Esophagus muscularis mucosa (tissue), 4 donors: ENCODE measurements at regions not wholly inside any gene's neighbourhood (a gene's known extent, or its start where the extent isn't known, plus 50 kb on each side); places are given as distances from the start of the nearest gene placed in this dataset.

Source experiments
- CTCF ChIP-seq, 3 experiments: fragments of 200-600 bp in 2 of 3; fragments of 450-650 bp in 1 of 3; sonication (generic) in 2 of 3; IDR thresholded peaks; one replicate each; pipeline ENCODE4 v1.5.1; 2017 to 2019; ENCODE audit warnings: antibody characterized with exemption in 3 of 3, mild to moderate bottlenecking in 2 of 3, moderate library complexity in 1 of 3
- EP300 ChIP-seq: sonication (generic); formaldehyde crosslinking; IDR thresholded peaks from one replicate; pipeline ENCODE4 v1.6.1; 2017; ENCODE audit warnings: antibody characterized with exemption
- POLR2A ChIP-seq: fragments of 450-650 bp; IDR thresholded peaks from one replicate; pipeline ENCODE4 v1.6.1; 2017; ENCODE audit warnings: antibody characterized with exemption, moderate library complexity, mild to moderate bottlenecking, low read depth
- POLR2AphosphoS5 ChIP-seq, 2 donors: sonication (generic); formaldehyde crosslinking; IDR thresholded peaks; one replicate each; pipeline ENCODE4 v1.6.1; 2017; ENCODE audit warnings: antibody characterized with exemption in 2 of 2

- TF ChIP-seq CTCF (IDR thresholded peaks at IDR 0.05) (no peak), POLR2AphosphoS5 (IDR thresholded peaks at IDR 0.05) (no peak), POLR2A (no peak), EP300 (no peak)
Observed at GRCh38 chr1:221875004-221875330, 133.1 kb upstream of the DUSP10 start.
